Right renal cortex interstitium (tissue), 3 donors: ENCODE measurements at regions not wholly inside any gene's neighbourhood (a gene's known extent, or its start where the extent isn't known, plus 50 kb on each side); places are given as distances from the start of the nearest gene placed in this dataset.
A peak's percentile ranks its signal among the peaks of the same experiment; 100 is the strongest.

Source experiments
- DNase-seq, 3 donors: peaks; one replicate each; pipeline ENCODE4 v3.0.0-alpha.2; 2013; ENCODE audit warnings: low read depth in 3 of 3, low spot score in 2 of 3

- no peak for DNase-seq
Measured at GRCh38 chr7:54701982-54702381, 57.0 kb downstream of the SEC61G start.

- no peak for DNase-seq
Measured at GRCh38 chr7:54699715-54700114, 59.3 kb downstream of the SEC61G start.

- no peak for DNase-seq
Measured at GRCh38 chr7:54697659-54698186, 61.3 kb downstream of the SEC61G start.

GRCh38 chr7:54690892-54691291 lies 68.1 kb downstream of the SEC61G start:
- DNase-seq, result no peak

GRCh38 chr7:54690050-54690443 lies 69.0 kb downstream of the SEC61G start:
- no peak for DNase-seq

GRCh38 chr7:54689394-54690049 lies 69.5 kb downstream of the SEC61G start:
- no peak for DNase-seq

GRCh38 chr7:54687462-54688212 lies 71.4 kb downstream of the SEC61G start:
- no peak for DNase-seq

GRCh38 chr7:54680377-54681005 lies 78.5 kb downstream of the SEC61G start:
- no peak for DNase-seq

GRCh38 chr7:54679490-54679817 lies 79.6 kb downstream of the SEC61G start:
- no peak for DNase-seq

GRCh38 chr7:54678763-54679489 lies 80.1 kb downstream of the SEC61G start:
- no peak for DNase-seq

- DNase-seq, result no peak
Measured at GRCh38 chr7:54674891-54675290, 84.1 kb downstream of the SEC61G start.

GRCh38 chr7:54672519-54672918 lies 86.5 kb downstream of the SEC61G start:
- DNase-seq, result no peak

GRCh38 chr7:54664235-54665228 lies 94.5 kb downstream of the SEC61G start:
- peak in 2 of 3 donors; percentile 39 to 45 for DNase-seq

GRCh38 chr7:54663603-54664234 lies 95.3 kb downstream of the SEC61G start:
- no peak for DNase-seq

GRCh38 chr7:54663186-54663585 lies 95.8 kb downstream of the SEC61G start:
- DNase-seq, result no peak

GRCh38 chr7:54662701-54663100 lies 96.3 kb downstream of the SEC61G start:
- DNase-seq, result no peak

GRCh38 chr7:54653905-54654304 lies 105.1 kb downstream of the SEC61G start:
- no peak for DNase-seq

GRCh38 chr7:54643064-54643463 lies 100.9 kb downstream of the VSTM2A start:
- DNase-seq, result no peak

- DNase-seq, result no peak
Measured at GRCh38 chr7:54637712-54638396, 95.7 kb downstream of the VSTM2A start.
